OCI-LY7 (cell line): ENCODE measurements at regions not wholly inside any gene's neighbourhood (a gene's known extent, or its start where the extent isn't known, plus 50 kb on each side); places are given as distances from the start of the nearest gene placed in this dataset.

ENCODE experiments used
- BruUV-seq: library from RNA; stranded (reverse); fragments of 400-500 nt; replicated peaks from 2 replicates; lab custom pipeline; 2021; lab: Mats Ljungman, UMichigan
- CTCF ChIA-PET: fragments of 300-600 bp; sonication (Branson Sonifier 250); formaldehyde crosslinking; loops from one replicate; lab custom pipeline; 2022; ENCODE audit warnings: antibody characterized with exemption; ENCODE audit not compliant: unreplicated experiment; lab: Charles Lee
- POLR2A ChIA-PET: fragments of 300-600 bp; sonication (Branson Sonifier 250); formaldehyde crosslinking; loops from one replicate; lab custom pipeline; 2022; ENCODE audit warnings: antibody characterized with exemption; lab: Charles Lee
- DNase-seq: peaks from one replicate; pipeline ENCODE4 v3.0.0-alpha.2; 2015; ENCODE audit warnings: low spot score
- H2AFZ ChIP-seq: fragments of 200-600 bp; sonication (generic), shearing (Covaris generic); 2 replicates; pipeline ENCODE4 v1.6.1; 2014; ENCODE audit warnings: mild to moderate bottlenecking, antibody characterized with exemption, low read length, moderate library complexity
- H3K27ac ChIP-seq: fragments of 200-600 bp; sonication (generic); 2 replicates; pipeline ENCODE4 v1.5.1; 2014; ENCODE audit warnings: mixed run types, low read depth, mild to moderate bottlenecking, moderate library complexity, low read length, inconsistent platforms; ENCODE audit not compliant: poor library complexity, severe bottlenecking
- H3K36me3 ChIP-seq: fragments of 200-600 bp; sonication (generic); 2 replicates; pipeline ENCODE4 v1.6.1; 2014; ENCODE audit warnings: mild to moderate bottlenecking, antibody characterized with exemption, low read length, moderate library complexity, mixed read lengths; ENCODE audit not compliant: insufficient read depth
- H3K4me1 ChIP-seq: fragments of 200-600 bp; sonication (generic); 2 replicates; pipeline ENCODE4 v1.5.1; 2014; ENCODE audit warnings: mild to moderate bottlenecking, low read length; ENCODE audit not compliant: insufficient read depth, poor library complexity, severe bottlenecking
- H3K4me2 ChIP-seq: fragments of 200-600 bp; sonication (generic); 2 replicates; pipeline ENCODE4 v1.6.1; 2014; ENCODE audit warnings: mild to moderate bottlenecking, low read length
- H3K4me3 ChIP-seq: fragments of 200-600 bp; sonication (generic); 2 replicates; pipeline ENCODE4 v1.5.1; 2014; ENCODE audit warnings: mild to moderate bottlenecking, low read depth, low read length; ENCODE audit not compliant: poor library complexity, severe bottlenecking
- H3K79me2 ChIP-seq: fragments of 200-600 bp; sonication (generic); 2 replicates; pipeline ENCODE4 v1.6.1; 2016; ENCODE audit warnings: low read depth, mild to moderate bottlenecking, low read length, moderate library complexity, mixed read lengths; ENCODE audit not compliant: insufficient read depth
- H3K9me2 ChIP-seq: fragments of 200-600 bp; sonication (generic); 2 replicates; pipeline ENCODE4 v1.6.1; 2016; ENCODE audit warnings: mild to moderate bottlenecking, low read length, mixed read lengths; ENCODE audit not compliant: insufficient read depth
- H3K9me3 ChIP-seq: fragments of 200-600 bp; sonication (generic); 2 replicates; pipeline ENCODE4 v1.6.1; 2014; ENCODE audit warnings: mild to moderate bottlenecking, mixed run types, low read length, mixed read lengths
- H4K20me1 ChIP-seq: fragments of 200-600 bp; sonication (generic); 2 replicates; pipeline ENCODE4 v1.6.1; 2014; ENCODE audit warnings: mild to moderate bottlenecking, antibody characterized with exemption, low read length, moderate library complexity, mixed read lengths; ENCODE audit not compliant: insufficient read depth
- CTCF ChIP-seq: fragments of 200-600 bp; sonication (generic); conservative IDR thresholded peaks from 2 replicates; pipeline ENCODE4 v1.5.1; 2014; ENCODE audit warnings: mild to moderate bottlenecking, antibody characterized with exemption, low read length, moderate library complexity, mixed read lengths
- EZH2phosphoT487 ChIP-seq: fragments of 200-600 bp; sonication (generic); IDR thresholded peaks from 2 replicates; pipeline ENCODE4 v1.6.1; 2018; ENCODE audit warnings: low read depth, borderline replicate concordance, mild to moderate bottlenecking, mixed run types, antibody characterized with exemption, low read length, moderate library complexity, mixed read lengths
- intact Hi-C: fragments of 100-400 bp; cut with micrococcal nuclease; formaldehyde crosslinking; loops from one replicate; pipeline ENCODE4 v1.10.0; 2022; ENCODE audit not compliant: unreplicated experiment

GRCh38 chrX:95383778-95384177 lies 1300.9 kb upstream of the DIAPH2 start:
- TF ChIP-seq EZH2phosphoT487 (no peak), CTCF (no peak)
- H3K4me1 ChIP-seq = no peaks in the 10 kb centered on the region
- intact Hi-C loops = no loop called here
- H3K36me3 ChIP-seq = no peaks in the 10 kb centered on the region
- DNase-seq = no peak
- POLR2A ChIA-PET = no interaction called here
- H3K9me3 ChIP-seq = no peaks in the 10 kb centered on the region
- H3K4me2 ChIP-seq = no peak overlapping the region
- H4K20me1 ChIP-seq = no peaks in the 10 kb centered on the region
- BruUV-seq = no TSS peak
- H3K79me2 ChIP-seq = no peaks in the 10 kb centered on the region
- CTCF ChIA-PET = no interaction called here
- H3K9me2 ChIP-seq = no peaks in the 10 kb centered on the region
- no peak overlapping the region for H3K27ac ChIP-seq
- no peak overlapping the region for H2AFZ ChIP-seq
- no peak overlapping the region for H3K4me3 ChIP-seq

- no peaks in the 10 kb centered on the region for H3K9me3 ChIP-seq
- no peak overlapping the region for H3K4me3 ChIP-seq
- no peaks in the 10 kb centered on the region for H3K79me2 ChIP-seq
- no TSS peak for BruUV-seq
- H3K9me2 ChIP-seq = no peaks in the 10 kb centered on the region
- no peak overlapping the region for H2AFZ ChIP-seq
- intact Hi-C loops = loop anchor here (10.0 kb wide), 1 partner anchor 673 kb away; no protein-coding TSS in a partner anchor
- POLR2A ChIA-PET = no interaction called here
- no peaks in the 10 kb centered on the region for H3K4me1 ChIP-seq
- TF ChIP-seq EZH2phosphoT487 (no peak), CTCF (no peak)
- DNase-seq = no peak
- H3K36me3 ChIP-seq = no peaks in the 10 kb centered on the region
- no peak overlapping the region for H3K27ac ChIP-seq
- no peak overlapping the region for H3K4me2 ChIP-seq
- CTCF ChIA-PET = no interaction called here
- no peaks in the 10 kb centered on the region for H4K20me1 ChIP-seq
Measured at GRCh38 chrX:95427389-95427788, 1257.3 kb upstream of the DIAPH2 start.

- Histone ChIP-seq H2AFZ (no peak overlapping the region), H3K4me3 (no peak overlapping the region), H3K27ac (no peak overlapping the region), H3K9me3 (no peaks in the 10 kb centered on the region), H3K79me2 (no peaks in the 10 kb centered on the region), H3K9me2 (no peaks in the 10 kb centered on the region), H4K20me1 (no peaks in the 10 kb centered on the region), H3K4me2 (no peak overlapping the region), H3K4me1 (no peaks in the 10 kb centered on the region), H3K36me3 (no peaks in the 10 kb centered on the region)
- ChIA-PET POLR2A (no interaction called here), CTCF (no interaction called here)
- intact Hi-C loops = no loop called here
- DNase-seq = no peak
- TF ChIP-seq EZH2phosphoT487 (no peak), CTCF (no peak)
- no TSS peak for BruUV-seq
Measured at GRCh38 chrX:95435198-95435597, 1249.4 kb upstream of the DIAPH2 start.
